ENCODE measurements at regions not wholly inside any gene's neighbourhood (a gene's known extent, or its start where the extent isn't known, plus 50 kb on each side); places are given as distances from the start of the nearest gene placed in this dataset.
"Not testable (repeated sequence)": the region's sequence is repeated elsewhere in the genome, so short reads cannot be mapped to it uniquely, and the experiment has no call there.

DNA sequence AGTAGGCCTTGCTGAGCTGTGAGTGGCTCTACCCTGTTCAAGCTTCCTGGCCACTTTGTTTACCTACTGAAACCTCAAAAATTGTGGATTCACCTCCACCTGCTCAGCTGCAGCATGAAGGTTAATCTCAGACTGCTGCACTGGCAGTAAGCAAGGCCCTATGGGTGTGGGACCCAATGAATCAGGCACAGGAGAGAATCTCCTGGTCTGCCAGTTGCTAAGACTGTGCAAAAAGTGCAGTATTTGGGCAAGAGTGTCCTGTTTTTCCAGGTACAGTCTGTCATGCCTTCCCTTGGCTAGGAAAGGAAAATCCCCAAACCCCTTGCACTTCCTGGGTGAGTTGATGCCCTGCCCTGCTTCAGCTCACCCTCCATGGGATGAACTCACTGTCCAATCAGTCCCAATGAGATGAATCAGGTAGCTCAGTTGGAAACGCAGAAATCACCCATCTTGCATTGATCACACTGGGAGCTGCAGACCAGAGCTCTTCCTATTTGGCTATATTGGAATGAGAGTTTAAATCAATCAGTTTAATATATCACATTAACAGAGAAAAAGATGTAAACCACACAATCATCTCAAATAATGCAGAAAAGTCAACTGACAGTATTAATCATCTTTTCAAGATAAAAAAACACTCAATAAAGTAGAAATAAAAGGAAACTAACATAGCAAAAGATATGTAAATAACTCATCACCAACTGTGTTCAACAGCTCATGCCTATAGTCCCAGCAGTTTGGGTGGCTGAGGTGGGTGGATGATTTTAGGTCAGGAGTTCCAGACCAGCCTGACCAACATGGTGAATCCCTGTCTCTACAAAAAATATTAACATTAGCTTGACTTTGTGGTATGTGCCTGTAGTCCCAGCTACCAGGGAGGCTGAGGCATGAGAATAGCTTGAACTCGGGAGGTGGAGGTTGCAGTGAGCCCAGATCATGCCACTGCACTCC lies 1638.4 kb downstream of the SPATA31A7 start:
- not testable (repeated sequence) for H3K4me3 ChIP-seq (ENCODE audit: low read length); DNase-seq (ENCODE audit: low read depth)

GRCh38 chr9:62830829-62831459 lies 1641.1 kb downstream of the SPATA31A7 start:
- not testable (repeated sequence) for DNase-seq (ENCODE audit: low read depth); H3K4me3 ChIP-seq (ENCODE audit: low read length)

GRCh38 chr9:62833323-62834200 lies 1643.7 kb downstream of the SPATA31A7 start:
- DNase-seq (ENCODE audit: low read depth); H3K4me3 ChIP-seq (ENCODE audit: low read length): not testable (repeated sequence)

DNA sequence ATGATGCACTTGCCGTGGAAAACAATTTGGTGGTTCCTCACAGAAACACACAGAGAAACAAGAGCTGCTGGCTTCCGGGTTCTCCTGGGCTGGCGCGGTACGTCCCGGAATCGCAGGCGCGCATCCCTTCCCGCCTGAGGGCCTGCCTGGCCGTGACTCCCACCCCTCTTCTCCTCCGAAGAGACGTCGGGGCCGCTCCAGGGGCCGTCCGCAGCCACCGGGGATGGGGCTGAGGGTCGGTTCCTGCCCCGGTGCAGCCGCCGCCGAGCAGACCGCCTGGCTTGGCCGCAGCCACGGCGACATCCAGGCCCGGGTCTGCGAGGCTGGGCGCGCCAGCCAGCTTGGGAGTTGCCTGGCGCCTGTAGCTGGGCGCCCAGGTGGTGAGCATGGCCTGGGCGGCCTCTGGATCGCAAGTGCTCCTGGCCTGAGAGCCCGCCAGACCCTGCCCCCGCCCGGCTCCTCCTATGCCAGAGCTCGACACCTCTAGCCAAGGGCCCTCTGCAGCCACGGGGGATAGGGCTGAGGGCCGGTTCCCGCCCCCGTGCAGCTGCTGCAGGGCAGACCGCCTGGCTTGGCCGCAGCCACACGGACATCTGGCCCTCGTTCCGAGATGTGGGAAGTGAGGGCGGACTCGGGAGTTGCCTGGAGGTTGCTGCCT lies 1647.5 kb downstream of the SPATA31A7 start:
- not testable (repeated sequence) for H3K4me3 ChIP-seq (ENCODE audit: low read length); DNase-seq (ENCODE audit: low read depth)

GRCh38 chr9:62838024-62838718 lies 1648.3 kb downstream of the SPATA31A7 start:
- peak; percentile 75 for DNase-seq (ENCODE audit: low read depth)

DNA sequence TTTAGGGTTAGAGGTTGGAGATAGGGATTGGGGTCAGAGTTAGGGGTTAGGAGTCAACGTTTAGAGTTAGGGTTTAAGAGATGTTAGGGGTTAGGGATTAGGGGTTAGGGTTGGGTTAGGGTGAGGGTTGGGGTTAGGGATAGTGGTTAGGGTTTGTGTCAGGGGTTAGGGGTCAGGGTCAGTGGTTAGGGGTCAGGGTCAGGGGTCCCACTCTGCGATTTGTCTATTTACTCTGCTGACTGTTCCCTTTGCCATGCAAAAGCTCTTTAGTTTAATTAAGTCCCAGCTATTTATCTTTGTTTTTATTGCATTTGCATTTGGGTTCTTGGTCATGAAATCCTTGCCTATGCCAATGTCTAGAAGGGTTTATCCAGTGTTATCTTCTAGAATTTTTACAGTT lies 1649.3 kb downstream of the SPATA31A7 start:
- DNase-seq (ENCODE audit: low read depth); H3K4me3 ChIP-seq (ENCODE audit: low read length): not testable (repeated sequence)

More at GRCh38 chr9:62838024-62838718, 1648.3 kb downstream of the SPATA31A7 start:
- H3K4me3 ChIP-seq (ENCODE audit: low read length) = peak overlapping the region; percentile 57

GRCh38 chr9:62843145-62843544 lies 1653.3 kb downstream of the SPATA31A7 start:
- not testable (repeated sequence) for DNase-seq (ENCODE audit: low read depth); H3K4me3 ChIP-seq (ENCODE audit: low read length)

GRCh38 chr9:62843706-62844290 lies 1654.0 kb downstream of the SPATA31A7 start:
- not testable (repeated sequence) for DNase-seq (ENCODE audit: low read depth); H3K4me3 ChIP-seq (ENCODE audit: low read length)

DNA sequence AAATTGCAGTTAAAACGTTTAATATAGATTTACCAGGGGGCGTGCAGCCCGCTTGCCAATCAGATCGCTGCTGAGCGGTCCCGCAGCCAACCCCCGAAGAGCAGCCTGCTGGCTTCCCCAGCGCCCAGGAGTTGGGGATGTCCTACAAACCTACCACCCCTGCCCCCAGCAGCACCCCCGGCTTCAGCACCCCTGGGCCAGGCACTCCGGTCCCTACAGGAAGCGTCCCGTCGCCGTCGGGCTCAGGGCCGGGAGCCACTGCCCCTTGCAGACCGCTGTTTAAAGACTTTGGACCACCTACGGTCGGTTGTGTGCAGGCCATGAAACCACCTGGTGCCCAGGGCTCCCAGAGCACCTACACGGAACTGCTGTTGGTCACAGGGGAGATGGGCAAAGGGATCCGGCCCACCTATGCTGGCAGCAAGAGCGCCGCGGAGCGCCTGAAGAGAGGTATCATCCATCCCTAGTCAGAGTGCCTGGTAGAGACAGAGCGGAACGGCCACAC lies 1654.9 kb downstream of the SPATA31A7 start:
- not testable (repeated sequence) for DNase-seq (ENCODE audit: low read depth); H3K4me3 ChIP-seq (ENCODE audit: low read length)

- not testable (repeated sequence) for DNase-seq (ENCODE audit: low read depth); H3K4me3 ChIP-seq (ENCODE audit: low read length)
Measured at GRCh38 chr9:62848258-62848657, 1658.4 kb downstream of the SPATA31A7 start.

DNA sequence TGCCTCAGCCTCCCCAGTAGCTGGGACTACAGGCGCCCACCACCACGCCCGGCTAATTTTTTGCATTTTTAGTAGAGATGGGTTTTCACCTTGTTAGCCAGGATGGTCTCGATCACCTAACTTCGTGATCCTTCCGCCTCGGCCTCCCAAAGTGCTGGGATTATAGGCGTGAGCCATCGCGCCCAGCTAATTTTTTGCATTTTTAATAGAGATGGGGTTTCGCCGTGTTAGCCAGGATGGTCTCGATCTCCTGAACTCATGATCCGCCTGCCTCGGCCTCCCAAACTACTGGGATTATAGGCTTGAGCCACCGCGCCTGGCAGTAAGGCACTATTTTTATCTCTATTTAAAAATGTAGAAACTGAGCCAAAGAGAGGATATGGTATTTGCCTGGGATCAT lies 1660.2 kb downstream of the SPATA31A7 start:
- not testable (repeated sequence) for DNase-seq (ENCODE audit: low read depth); H3K4me3 ChIP-seq (ENCODE audit: low read length)

DNA sequence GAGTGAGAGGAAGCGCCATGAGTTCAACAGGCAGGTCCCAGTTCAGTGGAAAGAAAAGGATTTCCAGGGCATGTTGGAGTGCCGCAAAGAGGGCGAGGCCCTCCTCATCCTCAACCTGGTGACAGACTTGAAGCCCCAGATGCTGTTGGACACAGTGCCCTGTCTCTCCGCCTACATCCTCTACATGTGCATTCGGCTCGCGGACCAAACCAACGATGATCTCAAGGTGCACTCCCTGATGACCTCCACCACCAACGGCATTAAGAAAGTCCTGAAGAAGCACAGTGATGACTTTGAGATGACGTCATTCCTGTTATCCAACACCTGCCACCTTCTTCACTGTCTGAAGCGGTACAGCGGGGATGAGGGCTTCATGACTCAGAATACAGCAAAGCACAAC lies 1667.4 kb downstream of the SPATA31A7 start:
- H3K4me3 ChIP-seq (ENCODE audit: low read length); DNase-seq (ENCODE audit: low read depth): not testable (repeated sequence)

DNA sequence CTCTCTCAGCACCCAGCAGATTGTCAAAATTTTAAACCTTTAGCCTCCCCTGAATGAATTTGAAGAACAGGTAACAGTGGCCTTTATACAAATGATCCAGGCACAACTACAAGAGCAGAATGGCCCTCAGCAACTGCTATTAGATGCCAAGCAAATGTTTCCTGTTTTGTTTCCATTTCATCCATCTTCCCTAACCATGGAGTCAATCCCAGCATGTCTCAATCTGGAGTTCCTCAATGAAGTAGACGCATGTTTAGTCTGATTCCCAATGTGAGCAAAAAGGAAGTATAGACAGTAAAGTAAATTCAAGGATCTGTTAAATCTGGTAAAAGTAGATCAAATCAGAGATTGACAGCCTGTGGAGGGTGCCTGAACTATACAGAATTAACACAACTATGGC lies 1668.4 kb downstream of the SPATA31A7 start:
- not testable (repeated sequence) for H3K4me3 ChIP-seq (ENCODE audit: low read length); DNase-seq (ENCODE audit: low read depth)

- not testable (repeated sequence) for H3K4me3 ChIP-seq (ENCODE audit: low read length); DNase-seq (ENCODE audit: low read depth)
Measured at GRCh38 chr9:62860939-62861860, 1671.4 kb downstream of the SPATA31A7 start.

DNA sequence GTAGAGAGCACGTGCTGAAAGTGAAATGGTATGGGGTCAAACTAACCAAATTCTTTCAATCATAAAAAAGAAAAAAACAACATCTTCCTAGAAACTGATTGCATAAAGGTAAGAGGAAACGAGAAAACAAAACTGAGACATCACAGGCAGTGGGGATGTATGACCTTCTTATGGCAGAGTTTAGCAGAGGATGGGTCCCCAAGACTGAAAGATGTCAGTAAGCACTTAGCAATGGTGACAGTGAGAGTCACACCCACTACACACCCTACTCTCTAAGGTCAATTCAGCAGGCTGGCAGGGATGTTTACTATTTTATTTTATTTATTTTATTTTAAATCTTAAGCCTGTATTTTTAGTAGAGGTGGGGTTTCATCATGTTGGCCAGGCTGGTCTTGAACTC lies 1672.3 kb downstream of the SPATA31A7 start:
- not testable (repeated sequence) for DNase-seq (ENCODE audit: low read depth); H3K4me3 ChIP-seq (ENCODE audit: low read length)

DNA sequence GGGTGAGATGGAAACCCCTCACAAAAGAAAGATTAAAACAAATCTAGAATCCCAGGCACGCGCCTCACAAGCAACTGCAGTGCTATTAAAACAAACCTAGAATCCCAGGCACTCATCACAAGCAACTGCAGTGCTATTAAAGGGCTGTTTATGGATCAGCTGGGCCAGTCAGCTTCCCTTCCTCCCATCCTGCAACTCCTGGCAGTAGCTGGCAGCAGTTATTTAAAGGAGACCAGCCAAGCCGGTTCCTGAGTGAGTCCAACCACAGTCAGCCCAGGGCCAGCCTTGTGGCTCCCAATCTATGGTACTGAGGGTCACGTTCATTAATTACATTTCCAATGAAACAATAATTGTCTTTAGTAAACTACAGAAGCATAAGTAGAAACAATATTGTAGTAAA lies 1673.5 kb downstream of the SPATA31A7 start:
- not testable (repeated sequence) for H3K4me3 ChIP-seq (ENCODE audit: low read length); DNase-seq (ENCODE audit: low read depth)

DNA sequence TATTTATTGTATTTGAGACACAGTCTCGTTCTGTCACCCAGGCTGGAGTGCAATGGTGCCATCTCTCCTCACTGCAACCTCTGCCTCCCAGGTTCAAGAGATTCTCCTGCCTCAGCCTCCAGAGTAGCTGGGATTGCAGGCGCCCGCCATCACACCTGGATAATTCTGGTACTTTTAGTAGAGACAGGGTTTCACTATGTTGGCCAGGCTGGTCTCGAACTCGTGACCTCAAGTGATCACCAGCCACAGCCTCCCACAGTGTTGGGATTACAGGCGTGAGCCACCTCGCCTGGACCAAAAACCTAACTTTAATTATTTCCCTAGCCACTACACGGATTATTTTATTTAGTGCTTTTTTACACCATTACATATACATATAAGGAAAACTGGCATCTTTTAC lies 1674.0 kb downstream of the SPATA31A7 start:
- DNase-seq (ENCODE audit: low read depth); H3K4me3 ChIP-seq (ENCODE audit: low read length): not testable (repeated sequence)
